AG20443 (cell line): ENCODE measurements at regions not wholly inside any gene's neighbourhood (a gene's known extent, or its start where the extent isn't known, plus 50 kb on each side); places are given as distances from the start of the nearest gene placed in this dataset.
A peak's percentile ranks its signal among the peaks of the same experiment; 100 is the strongest.
"Not testable (repeated sequence)": the region's sequence is repeated elsewhere in the genome, so short reads cannot be mapped to it uniquely, and the experiment has no call there.

Source experiments
- DNase-seq: peaks from one replicate; pipeline ENCODE4 v3.0.0; 2012; ENCODE audit warnings: low spot score, mixed read lengths

GRCh38 chr5:3341446-3342240, 254.0 kb upstream of the IRX1 start:
- no peak for DNase-seq

GRCh38 chr5:3340471-3340870, 255.2 kb upstream of the IRX1 start:
- no peak for DNase-seq

GRCh38 chr5:3339798-3340115, 255.9 kb upstream of the IRX1 start:
- DNase-seq = no peak

- peak; percentile 70 for DNase-seq
These were observed 256.4 kb upstream of the IRX1 start for GRCh38 chr5:3339092-3339797.

GRCh38 chr5:3337812-3338541, 257.7 kb upstream of the IRX1 start:
- no peak for DNase-seq

GRCh38 chr5:3336666-3337065, 259.0 kb upstream of the IRX1 start:
- DNase-seq = peak; percentile 51

GRCh38 chr5:3335301-3335700, 260.3 kb upstream of the IRX1 start:
- DNase-seq = no peak

- no peak for DNase-seq
These were observed 261.8 kb upstream of the IRX1 start for GRCh38 chr5:3333836-3334235.

GRCh38 chr5:3333105-3333504, 262.5 kb upstream of the IRX1 start:
- DNase-seq = no peak

GRCh38 chr5:3331819-3332218, 263.8 kb upstream of the IRX1 start:
- DNase-seq = no peak

GRCh38 chr5:3330442-3330841, 265.2 kb upstream of the IRX1 start:
- no peak for DNase-seq

GRCh38 chr5:3329427-3329826, 266.2 kb upstream of the IRX1 start:
- DNase-seq = no peak

GRCh38 chr5:3326841-3327232, 268.8 kb upstream of the IRX1 start:
- no peak for DNase-seq

- DNase-seq = peak; percentile 24
These were observed 269.4 kb upstream of the IRX1 start for GRCh38 chr5:3325972-3326840.

GRCh38 chr5:3325201-3325971, 270.2 kb upstream of the IRX1 start:
- peak; percentile 71 for DNase-seq

GRCh38 chr5:3324421-3325101, 271.1 kb upstream of the IRX1 start:
- no peak for DNase-seq

- DNase-seq = not testable (repeated sequence)
These were observed 271.7 kb upstream of the IRX1 start for GRCh38 chr5:3323966-3324365.

GRCh38 chr5:3323144-3323543, 272.5 kb upstream of the IRX1 start:
- DNase-seq = no peak

- DNase-seq = no peak
These were observed 273.0 kb upstream of the IRX1 start for GRCh38 chr5:3322642-3323041.

- no peak for DNase-seq
These were observed 273.7 kb upstream of the IRX1 start for GRCh38 chr5:3321923-3322322.
